ENCODE measurements at regions not wholly inside any gene's neighbourhood (a gene's known extent, or its start where the extent isn't known, plus 50 kb on each side); places are given as distances from the start of the nearest gene placed in this dataset.

DNA sequence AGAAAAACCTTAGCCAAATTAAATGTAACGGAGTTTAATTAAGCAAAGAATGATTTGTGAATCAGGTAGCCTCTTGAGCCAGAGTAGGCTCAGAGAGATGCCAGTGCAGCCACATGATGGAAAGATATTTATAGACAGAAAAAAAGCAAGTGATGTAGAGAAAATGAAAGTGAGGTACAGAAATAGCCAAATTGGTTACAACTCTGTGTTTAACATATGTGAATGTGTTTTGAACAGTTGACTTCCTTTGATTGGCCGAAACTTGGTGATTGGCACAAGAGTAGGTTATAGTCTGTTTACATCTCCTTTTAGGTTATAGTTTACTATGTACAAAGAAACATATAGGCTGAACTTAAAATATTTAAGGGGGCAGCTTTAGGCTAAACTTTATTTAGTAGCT, 459.9 kb upstream of the BOD1L1 start:
- Histone ChIP-seq H3K27ac (ENCODE audit: low read depth) (no peak overlapping the region), H3K4me2 (no peak overlapping the region), H3K36me3 (ENCODE audit: insufficient read depth) (no peaks in the 10 kb centered on the region; the same call in 1 of the 2 replicates), H3F3A (replicated peaks; ENCODE audit: low read depth) (no peaks in the 10 kb centered on the region), H3K27me3 (ENCODE audit: insufficient read depth) (no peaks in the 10 kb centered on the region), H3K4me3 (no peak overlapping the region), H3K4me1 (ENCODE audit: insufficient read depth) (peaks cover 26% of the 10 kb centered on the region), H3K79me2 (replicated peaks; ENCODE audit: insufficient read depth) (no peaks in the 10 kb centered on the region), H4K20me1 (replicated peaks; ENCODE audit: insufficient read depth) (no peaks in the 10 kb centered on the region), H2AFZ (no peak overlapping the region), H3K9me2 (ENCODE audit: insufficient read depth) (peaks cover 12% of the 10 kb centered on the region)
- no peak for DNase-seq (ENCODE audit: low spot score)
- no peak overlapping the region for H3K27ac Mint-ChIP-seq
- H3K9me3 Mint-ChIP-seq: peaks cover 11% of the 10 kb centered on the region; the same call in 2 of the 3 replicates
- peaks cover 21% of the 10 kb centered on the region for H3K4me1 Mint-ChIP-seq
- peaks cover 2% of the 10 kb centered on the region; the same call in 1 of the 3 replicates for H3K36me3 Mint-ChIP-seq (ENCODE audit: low read depth)
- H3K27me3 Mint-ChIP-seq (ENCODE audit: insufficient read depth, low read depth, poor library complexity): no peaks in the 10 kb centered on the region
- TF ChIP-seq POLR2AphosphoS5 (IDR thresholded peaks at IDR 0.05; ENCODE audit: low read depth): no peak
- no peak for TF ChIP-seq EZH2phosphoT487 (IDR thresholded peaks at IDR 0.05; ENCODE audit: unreplicated experiment)
- TF ChIP-seq JUNB (IDR thresholded peaks at IDR 0.05; ENCODE audit: unreplicated experiment): no peak
- TF ChIP-seq ZNF331 (CRISPR knock-in tag; IDR thresholded peaks at IDR 0.05; ENCODE audit: low read depth): no peak
- no peak for TF ChIP-seq EZH2 (IDR thresholded peaks at IDR 0.05; ENCODE audit: low read depth, unreplicated experiment)
- no peak for TF ChIP-seq ZNF114 (CRISPR knock-in tag; IDR thresholded peaks at IDR 0.05)
- TF ChIP-seq ZNF462 (CRISPR knock-in tag; IDR thresholded peaks at IDR 0.05): no peak
- no peak overlapping the region for H3K4me3 Mint-ChIP-seq
- ATAC-seq: no peak

GRCh38 chr4:14087921-14088320, 460.4 kb upstream of the BOD1L1 start:
- Mint-ChIP-seq H3K36me3 (ENCODE audit: low read depth) (peaks cover 2% of the 10 kb centered on the region; the same call in 1 of the 3 replicates), H3K4me3 (no peak overlapping the region), H3K4me1 (peaks cover 19% of the 10 kb centered on the region), H3K27me3 (ENCODE audit: insufficient read depth, low read depth, poor library complexity) (no peaks in the 10 kb centered on the region), H3K27ac (no peak overlapping the region), H3K9me3 (peaks cover 11% of the 10 kb centered on the region; the same call in 2 of the 3 replicates)
- no peaks in the 10 kb centered on the region for H3F3A ChIP-seq (replicated peaks; ENCODE audit: low read depth)
- H3K9me2 ChIP-seq (ENCODE audit: insufficient read depth): peaks cover 12% of the 10 kb centered on the region
- no peak for ATAC-seq
- peaks cover 24% of the 10 kb centered on the region for H3K4me1 ChIP-seq (ENCODE audit: insufficient read depth)
- no peak for DNase-seq (ENCODE audit: low spot score)
- H3K4me2 ChIP-seq: 0 out of 2 replicates have a peak overlapping the region, but pooled peaks have one; percentile 16
- H3K36me3 ChIP-seq (ENCODE audit: insufficient read depth): no peaks in the 10 kb centered on the region; the same call in 1 of the 2 replicates
- H3K27ac ChIP-seq (ENCODE audit: low read depth): no peak overlapping the region
- H3K79me2 ChIP-seq (replicated peaks; ENCODE audit: insufficient read depth): no peaks in the 10 kb centered on the region
- no peaks in the 10 kb centered on the region for H3K27me3 ChIP-seq (ENCODE audit: insufficient read depth)
- H3K4me3 ChIP-seq: no peak overlapping the region
- no peak overlapping the region for H2AFZ ChIP-seq
- H4K20me1 ChIP-seq (replicated peaks; ENCODE audit: insufficient read depth): no peaks in the 10 kb centered on the region
- TF ChIP-seq EZH2phosphoT487 (IDR thresholded peaks at IDR 0.05; ENCODE audit: unreplicated experiment) (no peak), EZH2 (IDR thresholded peaks at IDR 0.05; ENCODE audit: low read depth, unreplicated experiment) (no peak), CTCF (conservative IDR thresholded peaks at IDR 0.05; ENCODE audit: low read depth in 2 of 2) (no peak), NANOG (IDR thresholded peaks at IDR 0.05; ENCODE audit: borderline replicate concordance) (no peak), JUNB (IDR thresholded peaks at IDR 0.05; ENCODE audit: unreplicated experiment) (no peak), POLR2AphosphoS5 (IDR thresholded peaks at IDR 0.05; ENCODE audit: low read depth) (no peak), ZNF114 (CRISPR knock-in tag; IDR thresholded peaks at IDR 0.05) (no peak)
- TF ChIP-seq, protein P1, sequence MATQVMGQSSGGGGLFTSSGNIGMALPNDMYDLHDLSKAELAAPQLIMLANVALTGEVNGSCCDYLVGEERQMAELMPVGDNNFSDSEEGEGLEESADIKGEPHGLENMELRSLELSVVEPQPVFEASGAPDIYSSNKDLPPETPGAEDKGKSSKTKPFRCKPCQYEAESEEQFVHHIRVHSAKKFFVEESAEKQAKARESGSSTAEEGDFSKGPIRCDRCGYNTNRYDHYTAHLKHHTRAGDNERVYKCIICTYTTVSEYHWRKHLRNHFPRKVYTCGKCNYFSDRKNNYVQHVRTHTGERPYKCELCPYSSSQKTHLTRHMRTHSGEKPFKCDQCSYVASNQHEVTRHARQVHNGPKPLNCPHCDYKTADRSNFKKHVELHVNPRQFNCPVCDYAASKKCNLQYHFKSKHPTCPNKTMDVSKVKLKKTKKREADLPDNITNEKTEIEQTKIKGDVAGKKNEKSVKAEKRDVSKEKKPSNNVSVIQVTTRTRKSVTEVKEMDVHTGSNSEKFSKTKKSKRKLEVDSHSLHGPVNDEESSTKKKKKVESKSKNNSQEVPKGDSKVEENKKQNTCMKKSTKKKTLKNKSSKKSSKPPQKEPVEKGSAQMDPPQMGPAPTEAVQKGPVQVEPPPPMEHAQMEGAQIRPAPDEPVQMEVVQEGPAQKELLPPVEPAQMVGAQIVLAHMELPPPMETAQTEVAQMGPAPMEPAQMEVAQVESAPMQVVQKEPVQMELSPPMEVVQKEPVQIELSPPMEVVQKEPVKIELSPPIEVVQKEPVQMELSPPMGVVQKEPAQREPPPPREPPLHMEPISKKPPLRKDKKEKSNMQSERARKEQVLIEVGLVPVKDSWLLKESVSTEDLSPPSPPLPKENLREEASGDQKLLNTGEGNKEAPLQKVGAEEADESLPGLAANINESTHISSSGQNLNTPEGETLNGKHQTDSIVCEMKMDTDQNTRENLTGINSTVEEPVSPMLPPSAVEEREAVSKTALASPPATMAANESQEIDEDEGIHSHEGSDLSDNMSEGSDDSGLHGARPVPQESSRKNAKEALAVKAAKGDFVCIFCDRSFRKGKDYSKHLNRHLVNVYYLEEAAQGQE (IDR thresholded peaks at IDR 0.05; ENCODE audit: unreplicated experiment): no peak

Data from GM23338 (cell line).